Activated T-helper 17 cell treated with anti-CD3 and anti-CD28 coated beads, Interleukin-2, amount 50 U/mL, for 72 hours (primary cell): ENCODE measurements at regions not wholly inside any gene's neighbourhood (a gene's known extent, or its start where the extent isn't known, plus 50 kb on each side); places are given as distances from the start of the nearest gene placed in this dataset.

ENCODE experiments used
- ATAC-seq: fragments of 150-1000 bp; cut with Tn5 transposase; replicated peaks from 2 replicates; pipeline ENCODE4 v1.10.0; 2021; ENCODE audit warnings: mild to moderate bottlenecking, moderate library complexity
- H3K27ac Mint-ChIP-seq: one replicate; pipeline ENCODE4 v1.8.0; 2022; ENCODE audit warnings: mixed read lengths
- H3K27me3 Mint-ChIP-seq: one replicate; pipeline ENCODE4 v1.8.0; 2022; ENCODE audit warnings: mixed read lengths
- H3K36me3 Mint-ChIP-seq: one replicate; pipeline ENCODE4 v1.8.0; 2022; ENCODE audit warnings: low read depth, mild to moderate bottlenecking, mixed read lengths
- H3K4me1 Mint-ChIP-seq: one replicate; pipeline ENCODE4 v1.8.0; 2022; ENCODE audit warnings: mixed read lengths
- H3K4me3 Mint-ChIP-seq: one replicate; pipeline ENCODE4 v1.8.0; 2022; ENCODE audit warnings: mild to moderate bottlenecking, mixed read lengths
- H3K9me3 Mint-ChIP-seq: one replicate; pipeline ENCODE4 v1.8.0; 2022; ENCODE audit warnings: mixed read lengths

DNA sequence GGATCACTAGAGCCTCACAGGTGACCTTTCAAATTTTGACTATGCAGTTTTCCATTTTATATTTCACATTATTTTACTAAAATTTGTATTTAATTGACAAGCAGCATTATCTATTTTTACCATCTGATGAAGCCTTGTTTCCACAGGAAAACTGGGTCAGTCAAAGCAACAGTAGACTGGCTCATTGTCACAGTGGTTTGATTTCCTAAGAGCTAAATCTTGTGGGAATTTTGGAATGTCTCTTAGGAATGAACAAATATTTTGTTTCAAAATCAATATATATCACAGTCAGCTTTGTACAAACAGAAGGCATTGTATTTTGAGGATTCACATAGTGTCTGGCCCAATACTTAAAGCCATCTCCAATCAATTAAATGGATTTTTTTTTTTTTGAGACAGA, 152.6 kb upstream of the RNPC3 start:
- H3K27me3 Mint-ChIP-seq: no peaks in the 10 kb centered on the region
- no peak overlapping the region for H3K27ac Mint-ChIP-seq
- no peaks in the 10 kb centered on the region for H3K9me3 Mint-ChIP-seq
- H3K4me3 Mint-ChIP-seq: no peak overlapping the region
- no peaks in the 10 kb centered on the region for H3K4me1 Mint-ChIP-seq
- no peak for ATAC-seq
- H3K36me3 Mint-ChIP-seq: no peaks in the 10 kb centered on the region

DNA sequence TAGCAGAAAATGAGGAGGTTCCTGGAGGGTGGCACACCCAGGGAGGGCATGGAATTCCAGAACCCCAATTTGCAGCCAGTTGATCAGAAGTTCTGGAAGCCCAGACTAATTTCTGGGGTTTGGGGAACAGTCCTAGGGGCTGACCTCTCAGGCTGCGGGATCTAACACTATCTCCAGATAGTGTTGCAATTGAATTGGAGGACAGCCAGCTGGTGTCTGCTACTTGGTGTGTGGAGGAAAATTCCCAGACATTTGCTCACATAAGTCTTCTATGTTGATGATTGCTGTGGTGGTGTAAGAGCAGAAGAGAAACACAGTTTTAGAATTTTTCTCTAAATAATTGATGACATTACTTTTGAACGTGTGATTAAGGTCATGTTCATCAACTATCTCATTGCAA, 154.3 kb upstream of the RNPC3 start:
- H3K27me3 Mint-ChIP-seq: no peaks in the 10 kb centered on the region
- H3K4me1 Mint-ChIP-seq: no peaks in the 10 kb centered on the region
- ATAC-seq: no peak
- H3K36me3 Mint-ChIP-seq: no peaks in the 10 kb centered on the region
- no peaks in the 10 kb centered on the region for H3K9me3 Mint-ChIP-seq
- no peak overlapping the region for H3K4me3 Mint-ChIP-seq
- H3K27ac Mint-ChIP-seq: no peak overlapping the region

DNA sequence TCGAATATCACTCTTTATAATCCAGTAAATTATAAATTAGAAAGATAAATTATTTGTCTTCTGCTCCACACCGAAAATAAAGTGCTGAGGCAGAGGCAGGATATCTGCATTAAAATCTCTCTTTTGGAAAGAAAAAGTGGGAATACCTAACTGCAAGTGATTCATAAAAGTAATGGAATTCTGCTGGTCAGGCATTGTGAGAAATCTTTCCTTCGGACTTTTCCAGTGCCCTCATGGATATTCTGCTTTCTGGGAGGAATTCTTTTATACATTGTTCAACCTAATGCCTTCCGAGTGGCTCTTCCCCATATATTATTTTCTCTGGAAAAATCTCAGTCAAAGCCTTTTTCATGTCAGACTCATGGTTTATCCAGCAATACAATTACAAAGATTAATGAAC, 158.3 kb upstream of the RNPC3 start:
- no peak for ATAC-seq
- Mint-ChIP-seq H3K27me3 (no peaks in the 10 kb centered on the region), H3K27ac (no peak overlapping the region), H3K4me3 (no peak overlapping the region), H3K4me1 (no peaks in the 10 kb centered on the region), H3K36me3 (no peaks in the 10 kb centered on the region), H3K9me3 (no peaks in the 10 kb centered on the region)

DNA sequence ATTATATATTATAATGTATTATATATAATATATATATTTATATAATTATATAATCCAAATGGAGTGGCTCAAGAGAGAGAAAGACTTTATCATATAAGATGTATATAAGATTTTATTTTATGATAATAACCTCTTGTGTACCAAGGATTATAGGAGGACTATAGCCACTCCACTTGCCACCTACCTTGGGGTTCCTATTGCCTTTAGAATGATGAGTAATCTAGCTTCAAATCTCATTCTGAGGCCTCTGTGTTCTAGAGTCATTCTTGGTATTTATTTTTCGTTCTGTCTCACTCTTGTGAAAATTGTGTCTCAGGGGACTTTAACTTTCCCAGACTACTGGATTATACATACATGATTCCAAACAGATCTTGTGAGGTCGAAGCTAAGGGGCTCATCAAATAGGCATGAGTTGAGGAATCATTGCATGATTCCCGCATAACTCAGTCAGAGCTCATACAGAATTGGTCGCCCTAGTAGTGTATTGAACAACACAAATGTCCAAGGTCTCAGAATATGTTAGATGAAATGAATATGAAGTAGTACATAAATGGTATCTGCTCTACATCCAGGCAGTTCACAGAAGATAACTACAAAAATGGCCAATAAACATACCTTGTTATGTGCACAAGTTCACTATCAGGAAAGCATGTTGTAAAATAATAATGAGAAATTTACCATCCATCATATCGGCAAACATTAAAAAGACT, 159.5 kb upstream of the RNPC3 start:
- Mint-ChIP-seq H3K27me3 (no peaks in the 10 kb centered on the region), H3K9me3 (no peaks in the 10 kb centered on the region), H3K36me3 (no peaks in the 10 kb centered on the region), H3K4me3 (no peak overlapping the region), H3K27ac (no peak overlapping the region), H3K4me1 (no peaks in the 10 kb centered on the region)
- peak; percentile 72 for ATAC-seq

DNA sequence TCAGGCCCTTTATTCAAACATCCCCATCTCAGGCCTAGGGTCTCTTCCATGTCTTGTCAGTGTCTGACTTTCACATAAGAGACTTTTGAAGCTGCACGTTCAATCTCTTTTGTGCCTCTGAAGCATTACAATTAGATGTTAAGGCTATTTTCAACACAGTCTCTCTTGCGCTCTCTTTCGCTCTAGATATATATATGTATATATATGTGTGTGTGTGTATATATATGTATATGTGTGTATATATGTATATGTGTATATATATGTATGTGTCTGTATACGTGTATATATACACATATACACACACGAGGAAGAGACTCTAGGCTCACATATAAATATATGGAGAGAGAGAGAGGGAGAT, 162.5 kb upstream of the RNPC3 start:
- no peaks in the 10 kb centered on the region for H3K9me3 Mint-ChIP-seq
- no peak overlapping the region for H3K4me3 Mint-ChIP-seq
- no peaks in the 10 kb centered on the region for H3K4me1 Mint-ChIP-seq
- no peak overlapping the region for H3K27ac Mint-ChIP-seq
- peak; percentile 41 for ATAC-seq
- no peaks in the 10 kb centered on the region for H3K27me3 Mint-ChIP-seq
- H3K36me3 Mint-ChIP-seq: no peaks in the 10 kb centered on the region

DNA sequence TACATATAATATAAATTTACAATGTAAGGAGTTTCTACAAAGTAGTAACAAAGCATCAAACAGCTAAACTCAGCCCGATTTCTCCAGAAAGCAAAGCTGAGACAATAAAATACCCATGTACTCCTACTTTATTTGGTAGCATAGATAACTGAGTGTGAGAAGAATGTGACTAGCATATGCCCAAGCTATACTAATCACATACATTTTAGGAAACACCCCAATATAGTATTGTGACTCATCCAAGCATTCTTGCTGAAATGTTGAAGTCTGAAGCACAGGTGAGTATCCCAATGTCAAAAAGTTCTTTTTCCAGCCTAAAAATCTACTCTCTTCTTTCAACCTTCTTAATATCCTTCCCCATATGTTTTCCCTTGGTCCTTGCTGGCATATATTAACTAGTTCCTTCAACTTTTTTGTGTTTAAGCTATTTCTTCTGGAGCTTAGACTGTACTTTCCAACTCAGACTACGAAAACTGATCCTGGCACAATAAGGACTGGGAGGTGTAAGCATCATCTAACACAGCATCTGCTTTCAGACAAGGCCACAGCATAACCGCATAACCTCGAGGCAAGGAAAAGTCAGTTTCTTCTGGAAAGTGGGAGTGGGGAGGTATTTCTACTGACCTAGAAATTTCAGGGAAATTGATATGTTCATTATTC, 163.0 kb upstream of the RNPC3 start:
- no peak overlapping the region for H3K4me3 Mint-ChIP-seq
- peak; percentile 63 for ATAC-seq
- no peak overlapping the region for H3K27ac Mint-ChIP-seq
- no peaks in the 10 kb centered on the region for H3K9me3 Mint-ChIP-seq
- H3K27me3 Mint-ChIP-seq: no peaks in the 10 kb centered on the region
- H3K4me1 Mint-ChIP-seq: no peaks in the 10 kb centered on the region
- no peaks in the 10 kb centered on the region for H3K36me3 Mint-ChIP-seq

DNA sequence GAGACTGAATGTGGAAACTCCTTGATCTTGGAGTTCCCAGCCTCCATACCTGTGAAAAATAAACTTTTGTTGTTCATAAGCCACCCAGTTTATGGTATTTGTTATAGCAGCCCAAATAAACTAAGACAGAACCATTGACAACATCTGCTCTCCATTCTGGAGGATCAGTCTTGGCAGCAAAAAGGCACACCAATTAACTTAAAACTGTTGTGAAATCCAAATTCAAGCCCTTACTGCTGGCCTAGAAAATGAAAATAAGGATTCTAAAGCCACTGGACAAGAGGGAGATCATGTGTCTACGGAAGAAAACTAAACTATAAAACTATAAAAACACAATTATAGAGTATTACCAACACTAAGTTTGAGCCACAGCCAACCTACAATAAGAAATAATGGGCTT, 172.1 kb upstream of the RNPC3 start:
- Mint-ChIP-seq H3K9me3 (peaks cover 7% of the 10 kb centered on the region), H3K27me3 (no peaks in the 10 kb centered on the region), H3K27ac (no peak overlapping the region), H3K4me3 (no peak overlapping the region), H3K4me1 (no peaks in the 10 kb centered on the region), H3K36me3 (no peaks in the 10 kb centered on the region)
- no peak for ATAC-seq

DNA sequence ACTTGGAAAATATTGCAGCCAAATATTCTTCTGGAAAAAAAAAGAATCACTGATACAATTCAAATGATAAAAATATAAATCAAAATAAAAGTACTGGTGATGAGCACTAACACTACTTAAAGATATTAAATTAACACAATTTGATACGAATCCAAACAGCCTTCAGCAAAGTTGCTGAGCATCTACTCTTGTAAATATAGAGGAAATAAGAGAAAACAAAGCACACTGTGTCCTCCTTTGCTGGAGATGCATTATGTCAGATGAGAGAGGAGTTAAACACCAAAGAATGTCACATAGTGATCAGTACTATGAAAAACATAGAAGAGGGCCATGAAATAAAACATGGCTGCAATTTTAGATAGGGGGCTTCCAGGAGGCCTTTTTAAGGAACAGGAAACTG, 177.4 kb upstream of the RNPC3 start:
- H3K36me3 Mint-ChIP-seq: no peaks in the 10 kb centered on the region
- ATAC-seq: no peak
- no peak overlapping the region for H3K4me3 Mint-ChIP-seq

DNA sequence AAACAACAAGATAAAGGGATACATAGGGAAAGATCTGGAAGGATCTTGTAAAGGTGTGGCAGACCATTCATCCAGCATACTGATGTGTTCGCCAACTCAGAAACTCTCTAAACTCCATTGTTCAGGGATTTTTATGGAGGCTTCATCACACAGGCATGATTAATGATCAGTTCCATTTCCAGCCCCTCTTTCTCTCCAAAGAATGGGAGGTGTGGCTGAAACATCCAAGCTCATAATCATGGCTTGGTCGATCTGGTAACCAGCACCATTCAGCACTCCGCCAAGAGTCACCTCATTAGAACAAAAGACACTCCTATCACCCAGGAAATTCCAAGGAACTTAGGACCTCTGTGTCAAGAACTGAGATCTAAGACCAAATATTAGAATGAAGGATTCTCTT, 180.6 kb upstream of the RNPC3 start:
- Mint-ChIP-seq H3K36me3 (no peaks in the 10 kb centered on the region), H3K27me3 (no peaks in the 10 kb centered on the region)
- ATAC-seq: no peak

More for the DNA sequence above, 177.4 kb upstream of the RNPC3 start:
- Mint-ChIP-seq H3K9me3 (no peaks in the 10 kb centered on the region), H3K27me3 (no peaks in the 10 kb centered on the region), H3K4me1 (no peaks in the 10 kb centered on the region), H3K27ac (no peak overlapping the region)

DNA sequence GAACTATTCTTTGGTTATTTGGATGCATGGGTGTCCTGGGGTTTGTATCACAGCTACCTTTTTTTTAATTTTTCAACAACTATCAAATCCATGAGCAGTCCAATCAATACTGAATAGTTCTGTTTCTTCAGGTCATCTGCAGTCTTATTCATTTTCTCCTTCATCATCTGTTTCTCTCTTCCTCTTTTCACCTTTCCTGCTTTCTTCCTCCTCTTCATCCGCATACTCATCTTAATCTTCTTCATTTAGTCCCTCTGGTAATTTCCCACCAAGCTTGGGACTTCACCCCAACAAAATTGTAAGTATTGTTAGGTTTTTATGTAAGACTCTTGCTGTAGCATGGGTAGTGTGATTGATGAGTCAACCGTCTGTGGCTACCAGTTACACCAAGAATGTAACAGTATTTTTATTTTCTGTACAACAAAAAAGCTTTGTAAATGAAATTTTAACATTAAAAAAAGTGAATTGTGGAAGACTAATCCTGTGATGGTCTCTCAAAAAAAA, 184.1 kb upstream of the RNPC3 start:
- Mint-ChIP-seq H3K27ac (no peak overlapping the region), H3K27me3 (no peaks in the 10 kb centered on the region), H3K4me1 (no peaks in the 10 kb centered on the region), H3K36me3 (no peaks in the 10 kb centered on the region), H3K4me3 (no peak overlapping the region), H3K9me3 (no peaks in the 10 kb centered on the region)
- ATAC-seq: no peak

More for the DNA sequence above, 180.6 kb upstream of the RNPC3 start:
- Mint-ChIP-seq H3K4me3 (no peak overlapping the region), H3K27ac (no peak overlapping the region), H3K9me3 (no peaks in the 10 kb centered on the region), H3K4me1 (no peaks in the 10 kb centered on the region)

DNA sequence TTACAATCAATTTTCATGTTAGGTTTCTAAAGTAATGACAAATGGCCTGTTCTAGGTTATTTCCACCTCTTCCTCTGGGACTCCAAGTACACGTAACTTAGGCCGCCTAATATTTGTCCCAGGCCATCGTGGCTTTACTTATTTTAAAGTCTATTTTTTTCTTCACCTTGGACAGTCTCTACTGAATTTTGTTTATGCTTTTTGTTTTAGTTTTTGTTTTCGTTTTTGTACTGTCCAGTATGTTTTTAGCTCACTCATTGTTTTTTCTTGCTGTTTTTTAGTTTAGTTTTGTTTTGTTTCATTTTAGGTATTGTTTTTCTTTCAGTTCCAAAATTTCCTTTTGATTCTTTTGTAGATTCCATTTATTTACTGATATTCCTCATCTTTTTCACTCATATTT, 187.7 kb upstream of the RNPC3 start:
- no peaks in the 10 kb centered on the region for H3K36me3 Mint-ChIP-seq
- H3K27me3 Mint-ChIP-seq: no peaks in the 10 kb centered on the region
- H3K4me3 Mint-ChIP-seq: no peak overlapping the region
- H3K9me3 Mint-ChIP-seq: no peaks in the 10 kb centered on the region
- H3K4me1 Mint-ChIP-seq: no peaks in the 10 kb centered on the region
- ATAC-seq: no peak
- no peak overlapping the region for H3K27ac Mint-ChIP-seq

DNA sequence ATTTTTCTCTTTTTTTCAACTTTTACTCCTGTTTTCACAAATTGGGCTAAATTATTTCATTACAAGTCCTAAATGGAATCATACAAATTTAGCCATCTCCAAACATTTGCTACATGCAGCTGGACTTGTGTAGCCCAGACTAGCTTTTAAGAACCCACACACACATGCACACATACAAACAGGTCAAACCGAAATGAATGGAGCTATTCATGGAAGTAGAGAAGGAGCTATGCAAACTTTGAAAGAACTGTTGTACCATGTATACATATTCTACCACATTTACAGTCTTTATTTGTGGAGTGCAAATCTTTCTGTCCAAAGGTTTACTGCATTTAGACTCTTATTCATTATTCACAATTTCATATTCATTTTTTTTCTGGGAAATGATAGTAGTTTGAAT, 189.1 kb upstream of the RNPC3 start:
- H3K9me3 Mint-ChIP-seq: no peaks in the 10 kb centered on the region
- H3K27ac Mint-ChIP-seq: no peak overlapping the region
- H3K36me3 Mint-ChIP-seq: no peaks in the 10 kb centered on the region
- no peak for ATAC-seq
- no peaks in the 10 kb centered on the region for H3K27me3 Mint-ChIP-seq
- no peak overlapping the region for H3K4me3 Mint-ChIP-seq
- H3K4me1 Mint-ChIP-seq: no peaks in the 10 kb centered on the region

DNA sequence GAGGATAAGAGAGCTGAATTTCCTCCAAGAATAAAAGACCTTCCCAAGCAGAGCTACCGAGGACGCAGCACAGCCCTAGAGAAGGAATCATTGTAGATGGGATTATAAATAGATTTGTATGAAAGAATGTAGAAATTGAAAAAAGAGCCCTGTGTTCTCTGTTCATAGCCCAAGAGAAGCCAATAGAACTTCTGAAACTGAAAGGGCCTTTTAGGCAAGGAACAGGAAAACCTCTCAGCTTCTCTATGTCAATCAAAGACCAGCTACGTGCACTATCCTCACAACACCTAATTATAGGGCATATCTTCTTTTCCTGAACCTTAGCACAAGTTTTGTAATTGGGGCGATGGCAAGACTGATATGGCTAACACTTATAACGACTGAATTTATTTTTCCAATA, 192.4 kb upstream of the RNPC3 start:
- ATAC-seq: no peak
- H3K27ac Mint-ChIP-seq: no peak overlapping the region
- no peaks in the 10 kb centered on the region for H3K36me3 Mint-ChIP-seq
- no peaks in the 10 kb centered on the region for H3K9me3 Mint-ChIP-seq
- H3K27me3 Mint-ChIP-seq: no peaks in the 10 kb centered on the region
- H3K4me3 Mint-ChIP-seq: no peak overlapping the region
- H3K4me1 Mint-ChIP-seq: no peaks in the 10 kb centered on the region

DNA sequence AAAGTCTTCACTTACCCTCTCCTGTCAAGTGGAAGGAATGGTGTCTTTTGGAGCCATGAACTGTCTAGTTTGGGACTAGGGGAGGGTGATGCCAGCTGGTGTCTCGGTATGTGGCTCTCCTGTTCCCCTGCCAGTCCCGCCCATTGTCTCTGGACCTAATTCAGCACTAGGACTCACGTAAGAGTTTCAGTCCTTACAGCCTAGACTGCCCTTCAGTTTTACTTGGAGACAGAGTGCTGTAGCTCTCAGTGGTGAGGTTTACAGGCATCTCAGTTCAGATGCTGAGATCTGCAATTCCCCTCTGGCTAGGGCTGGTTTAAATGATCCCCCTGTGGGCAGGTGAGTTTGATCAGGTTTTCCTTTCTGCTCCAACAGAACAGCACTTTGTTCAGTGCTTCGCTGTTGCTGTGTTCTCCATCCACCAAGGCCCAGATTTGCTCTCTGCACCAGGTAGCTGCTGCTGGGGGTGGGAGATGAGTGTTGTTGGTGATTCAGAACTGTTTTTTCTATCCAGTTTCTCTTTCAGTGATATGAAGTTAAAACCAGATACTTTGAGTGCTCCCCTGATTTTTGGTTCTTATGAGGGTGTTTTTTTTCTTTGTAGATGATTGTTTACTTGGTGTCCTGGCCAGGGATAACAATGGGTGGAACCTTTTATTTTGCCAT, 198.3 kb upstream of the RNPC3 start:
- Mint-ChIP-seq H3K4me1 (no peaks in the 10 kb centered on the region), H3K27me3 (no peaks in the 10 kb centered on the region), H3K36me3 (no peaks in the 10 kb centered on the region), H3K9me3 (no peaks in the 10 kb centered on the region), H3K27ac (no peak overlapping the region), H3K4me3 (no peak overlapping the region)
- ATAC-seq: no peak

DNA sequence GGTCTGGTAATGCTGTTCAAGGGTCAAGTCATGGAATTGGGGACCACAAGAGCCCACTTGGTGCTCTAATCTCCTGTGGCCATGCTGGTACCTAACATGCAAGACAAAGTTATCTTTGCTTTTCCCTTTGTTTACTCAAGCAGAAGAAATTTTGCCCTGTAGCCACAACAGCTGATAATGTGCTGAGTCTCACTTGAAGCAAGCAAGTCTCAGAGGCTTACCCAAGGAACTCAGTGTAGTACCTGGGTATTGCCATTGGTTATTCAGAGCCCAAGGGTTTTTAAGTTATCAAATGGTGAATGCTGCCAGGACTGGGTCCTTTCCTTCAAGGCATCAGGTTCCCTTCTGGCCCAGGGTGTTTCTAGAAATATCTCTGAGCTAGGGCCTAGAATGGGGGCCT, 198.9 kb upstream of the RNPC3 start:
- no peaks in the 10 kb centered on the region for H3K36me3 Mint-ChIP-seq

More for the DNA sequence above, 198.9 kb upstream of the RNPC3 start:
- Mint-ChIP-seq H3K4me1 (no peaks in the 10 kb centered on the region), H3K27me3 (no peaks in the 10 kb centered on the region), H3K4me3 (no peak overlapping the region), H3K27ac (no peak overlapping the region), H3K9me3 (no peaks in the 10 kb centered on the region)
- ATAC-seq: no peak
